ENCODE measurements at regions not wholly inside any gene's neighbourhood (a gene's known extent, or its start where the extent isn't known, plus 50 kb on each side); places are given as distances from the start of the nearest gene placed in this dataset.

DNA sequence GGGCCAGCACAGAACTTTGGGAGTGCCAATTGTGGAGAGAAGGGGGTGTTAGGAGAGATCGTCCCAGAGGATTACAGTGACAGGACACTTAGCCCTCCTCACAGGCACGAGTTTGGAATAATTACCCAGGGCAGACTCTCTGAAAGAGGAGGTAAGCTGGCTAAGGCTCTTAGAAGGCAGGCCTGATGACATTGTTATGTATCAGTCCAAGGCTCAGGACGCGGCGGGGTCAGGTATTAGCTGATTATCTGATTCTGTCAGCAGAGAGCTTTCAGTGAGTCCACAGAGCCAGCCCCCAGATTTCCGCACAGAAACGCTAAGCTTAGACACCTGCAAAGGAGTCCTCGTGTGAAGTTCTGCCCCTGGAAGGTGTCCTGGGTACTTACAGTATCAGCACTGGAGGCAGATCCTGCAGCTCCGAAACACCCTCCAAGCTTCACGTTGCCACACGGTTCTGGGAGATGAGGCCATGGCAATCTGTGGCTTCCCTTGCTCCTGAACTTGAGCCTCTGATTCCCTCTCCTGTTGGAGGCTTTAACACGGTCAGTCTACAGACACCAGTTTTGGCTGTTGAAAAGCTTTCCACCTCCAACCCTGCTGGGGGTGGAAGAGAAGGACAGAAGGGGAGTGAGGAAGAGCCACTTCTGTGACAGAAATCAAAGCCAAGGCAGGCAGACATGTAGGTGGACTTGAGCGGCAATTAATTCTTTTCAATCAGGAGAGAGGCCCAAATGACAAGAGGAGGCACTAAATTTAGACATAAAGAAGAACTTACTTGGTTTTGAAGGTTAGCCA lies 123.6 kb upstream of the CADM1 start:
- 85 to 87% methylated on average over 11 to 13 of the region's 13 CpGs for WGBS, 2 donors

GRCh38 chr11:115627071-115627470 lies 122.9 kb upstream of the CADM1 start:
- no peaks in the 10 kb centered on the region for H3K27me3 ChIP-seq
- H3K9me3 ChIP-seq = no peaks in the 10 kb centered on the region
- H3K4me1 ChIP-seq = no peaks in the 10 kb centered on the region
- ATAC-seq (ENCODE audit: low FRiP score in 2 of 2) (no peak), DNase-seq (no peak)
- no peak for TF ChIP-seq CTCF (IDR thresholded peaks at IDR 0.05)
- TF ChIP-seq POLR2AphosphoS5 (IDR thresholded peaks at IDR 0.05) = no peak
- TF ChIP-seq EP300 (IDR thresholded peaks at IDR 0.05) = no peak
- no peak for TF ChIP-seq POLR2A (IDR thresholded peaks at IDR 0.05)
- WGBS, 2 donors = 80% methylated on average over 3 of the region's 3 CpGs
- no peak overlapping the region for H3K4me3 ChIP-seq
- H3K36me3 ChIP-seq = no peaks in the 10 kb centered on the region
- H3K27ac ChIP-seq = no peak overlapping the region

More for the DNA sequence above, 123.6 kb upstream of the CADM1 start:
- Histone ChIP-seq H3K4me1 (no peaks in the 10 kb centered on the region), H3K9me3 (no peaks in the 10 kb centered on the region), H3K27me3 (no peaks in the 10 kb centered on the region), H3K27ac (no peak overlapping the region), H3K4me3 (no peak overlapping the region), H3K36me3 (no peaks in the 10 kb centered on the region)
- DNase-seq = no peak
- ATAC-seq (ENCODE audit: low FRiP score in 2 of 2) = no peak
- TF ChIP-seq EP300 (IDR thresholded peaks at IDR 0.05) = no peak
- no peak for TF ChIP-seq POLR2A (IDR thresholded peaks at IDR 0.05)
- TF ChIP-seq POLR2AphosphoS5 (IDR thresholded peaks at IDR 0.05) = no peak
- no peak for TF ChIP-seq CTCF (IDR thresholded peaks at IDR 0.05)

DNA sequence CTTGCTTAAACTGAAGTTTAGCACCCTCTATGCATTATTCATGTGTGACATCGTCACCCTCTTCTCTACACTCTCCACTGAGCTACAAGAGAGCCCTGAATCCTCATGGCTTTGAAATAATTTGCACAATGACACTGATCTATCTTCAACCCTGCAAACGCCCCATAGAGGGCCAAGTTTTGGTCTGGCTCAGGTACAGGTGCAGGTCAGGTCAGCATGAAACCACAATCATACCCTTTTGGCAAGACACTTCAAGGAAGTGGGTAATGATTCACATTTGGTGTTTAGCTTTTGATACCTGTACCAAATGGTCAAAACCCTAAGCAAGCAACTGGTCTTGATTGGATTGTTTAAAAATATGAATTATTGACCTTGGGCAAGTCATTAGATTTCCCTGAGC lies 122.2 kb upstream of the CADM1 start:
- no peaks in the 10 kb centered on the region for H3K4me1 ChIP-seq
- H3K36me3 ChIP-seq = no peaks in the 10 kb centered on the region
- H3K9me3 ChIP-seq = no peaks in the 10 kb centered on the region
- DNase-seq (no peak), ATAC-seq (ENCODE audit: low FRiP score in 2 of 2) (no peak)
- H3K27me3 ChIP-seq = no peaks in the 10 kb centered on the region
- WGBS, 2 donors = 63 to 70% methylated on average over 2 of the region's 2 CpGs
- TF ChIP-seq POLR2A (IDR thresholded peaks at IDR 0.05) (no peak), CTCF (IDR thresholded peaks at IDR 0.05) (no peak), EP300 (IDR thresholded peaks at IDR 0.05) (no peak)
- no peak overlapping the region for H3K27ac ChIP-seq
- H3K4me3 ChIP-seq = no peak overlapping the region

- Histone ChIP-seq H3K4me3 (no peak overlapping the region), H3K27ac (no peak overlapping the region), H3K4me1 (no peaks in the 10 kb centered on the region), H3K36me3 (no peaks in the 10 kb centered on the region), H3K9me3 (no peaks in the 10 kb centered on the region), H3K27me3 (no peaks in the 10 kb centered on the region)
- TF ChIP-seq EP300 (IDR thresholded peaks at IDR 0.05) (no peak), POLR2A (IDR thresholded peaks at IDR 0.05) (no peak), POLR2AphosphoS5 (IDR thresholded peaks at IDR 0.05) (no peak), CTCF (IDR thresholded peaks at IDR 0.05) (no peak)
- ATAC-seq (ENCODE audit: low FRiP score in 2 of 2) (no peak), DNase-seq (no peak)
- 79 to 86% methylated on average over 5 of the region's 5 CpGs for WGBS, 2 donors
Measured at GRCh38 chr11:115625502-115625901, 121.3 kb upstream of the CADM1 start.

GRCh38 chr11:115624065-115624464 lies 119.8 kb upstream of the CADM1 start:
- Histone ChIP-seq H3K27me3 (no peaks in the 10 kb centered on the region), H3K27ac (no peak overlapping the region), H3K36me3 (no peaks in the 10 kb centered on the region), H3K9me3 (no peaks in the 10 kb centered on the region), H3K4me1 (no peaks in the 10 kb centered on the region), H3K4me3 (no peak overlapping the region)
- ATAC-seq (ENCODE audit: low FRiP score in 2 of 2) = no peak
- DNase-seq = no peak
- TF ChIP-seq POLR2AphosphoS5 (IDR thresholded peaks at IDR 0.05) (no peak), POLR2A (IDR thresholded peaks at IDR 0.05) (no peak), CTCF (IDR thresholded peaks at IDR 0.05) (no peak), EP300 (IDR thresholded peaks at IDR 0.05) (no peak)
- WGBS, 2 donors = 92 to 93% methylated on average over 7 of the region's 7 CpGs
